HFFc6 (cell line): ENCODE measurements at regions not wholly inside any gene's neighbourhood (a gene's known extent, or its start where the extent isn't known, plus 50 kb on each side); places are given as distances from the start of the nearest gene placed in this dataset.
A peak's percentile ranks its signal among the peaks of the same experiment; 100 is the strongest.

Experiments used
- DNase-seq: peaks from one replicate; pipeline ENCODE4 v3.0.0-alpha.2; 2018
- H3K27ac Mint-ChIP-seq: 2 replicates; pipeline ENCODE4 v1.8.0; 2020; ENCODE audit warnings: mild to moderate bottlenecking, mixed read lengths
- H3K27me3 Mint-ChIP-seq: 2 replicates; pipeline ENCODE4 v1.8.0; 2021; ENCODE audit warnings: mild to moderate bottlenecking, moderate library complexity, mixed read lengths; ENCODE audit not compliant: insufficient read depth
- H3K36me3 Mint-ChIP-seq: 2 replicates; pipeline ENCODE4 v1.8.0; 2021; ENCODE audit warnings: low read depth, mixed read lengths
- H3K4me1 Mint-ChIP-seq: 2 replicates; pipeline ENCODE4 v1.8.0; 2020; ENCODE audit warnings: low read depth, mixed read lengths
- H3K4me3 Mint-ChIP-seq: 2 replicates; pipeline ENCODE4 v1.8.0; 2020; ENCODE audit warnings: mild to moderate bottlenecking, moderate library complexity, mixed read lengths
- H3K9me3 Mint-ChIP-seq: 2 replicates; pipeline ENCODE4 v1.8.0; 2020; ENCODE audit warnings: mild to moderate bottlenecking, mixed read lengths
- TF ChIP-seq, protein P1 (sequence below): fragments of 200-600 bp; sonication (generic); IDR thresholded peaks from 2 replicates; pipeline ENCODE4 v1.5.0; 2021; ENCODE audit warnings: antibody characterized with exemption, mild to moderate bottlenecking

DNA sequence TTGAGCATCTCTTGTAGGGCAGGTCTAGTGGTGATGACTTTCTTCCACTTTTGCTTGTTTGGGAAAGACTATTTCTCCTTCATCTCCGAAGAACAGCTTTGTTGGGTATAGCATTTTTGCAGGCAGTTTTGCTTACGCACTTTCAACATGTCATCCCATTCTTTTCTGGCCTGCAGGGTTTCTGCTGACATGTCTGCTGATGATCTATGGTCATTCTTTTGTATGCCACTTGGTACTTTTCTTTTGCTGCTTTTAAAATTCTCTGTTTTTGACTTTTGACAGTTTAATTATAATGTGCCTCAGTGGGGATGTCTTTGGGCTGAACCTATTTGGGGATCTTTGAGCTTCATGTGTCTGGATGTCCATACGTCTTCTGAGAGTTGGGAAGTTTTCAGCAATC lies 78.2 kb downstream of the PTHLH start:
- no peaks in the 10 kb centered on the region for H3K9me3 Mint-ChIP-seq
- peaks cover 17% of the 10 kb centered on the region for H3K4me1 Mint-ChIP-seq
- H3K27me3 Mint-ChIP-seq: peaks cover 1% of the 10 kb centered on the region; the same call in 1 of the 2 replicates
- H3K36me3 Mint-ChIP-seq: no peaks in the 10 kb centered on the region
- no peak for DNase-seq
- H3K4me3 Mint-ChIP-seq: no peak overlapping the region
- TF ChIP-seq, protein P1, sequence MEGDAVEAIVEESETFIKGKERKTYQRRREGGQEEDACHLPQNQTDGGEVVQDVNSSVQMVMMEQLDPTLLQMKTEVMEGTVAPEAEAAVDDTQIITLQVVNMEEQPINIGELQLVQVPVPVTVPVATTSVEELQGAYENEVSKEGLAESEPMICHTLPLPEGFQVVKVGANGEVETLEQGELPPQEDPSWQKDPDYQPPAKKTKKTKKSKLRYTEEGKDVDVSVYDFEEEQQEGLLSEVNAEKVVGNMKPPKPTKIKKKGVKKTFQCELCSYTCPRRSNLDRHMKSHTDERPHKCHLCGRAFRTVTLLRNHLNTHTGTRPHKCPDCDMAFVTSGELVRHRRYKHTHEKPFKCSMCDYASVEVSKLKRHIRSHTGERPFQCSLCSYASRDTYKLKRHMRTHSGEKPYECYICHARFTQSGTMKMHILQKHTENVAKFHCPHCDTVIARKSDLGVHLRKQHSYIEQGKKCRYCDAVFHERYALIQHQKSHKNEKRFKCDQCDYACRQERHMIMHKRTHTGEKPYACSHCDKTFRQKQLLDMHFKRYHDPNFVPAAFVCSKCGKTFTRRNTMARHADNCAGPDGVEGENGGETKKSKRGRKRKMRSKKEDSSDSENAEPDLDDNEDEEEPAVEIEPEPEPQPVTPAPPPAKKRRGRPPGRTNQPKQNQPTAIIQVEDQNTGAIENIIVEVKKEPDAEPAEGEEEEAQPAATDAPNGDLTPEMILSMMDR: no peak
- H3K27ac Mint-ChIP-seq: no peak overlapping the region

DNA sequence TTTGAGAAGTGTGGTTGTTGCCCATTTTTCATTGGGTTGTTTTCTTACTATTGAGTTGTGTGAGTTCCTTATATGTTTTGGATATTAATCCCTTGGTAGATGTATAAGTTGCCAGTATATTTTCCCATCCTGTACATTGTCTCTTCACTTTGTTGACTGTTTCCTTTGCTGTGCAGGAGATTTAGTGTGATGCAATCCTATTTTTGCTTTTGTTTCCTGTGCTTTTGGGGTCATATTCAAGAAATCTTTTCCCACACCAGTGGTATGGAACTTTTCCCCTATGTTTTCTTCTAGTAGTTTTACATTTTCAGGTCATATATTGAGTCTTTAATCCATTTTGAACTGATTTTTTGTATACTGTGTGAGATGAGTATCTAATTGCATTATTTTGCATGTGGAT lies 92.8 kb downstream of the PTHLH start:
- no peaks in the 10 kb centered on the region for H3K36me3 Mint-ChIP-seq
- H3K4me1 Mint-ChIP-seq: no peaks in the 10 kb centered on the region
- H3K27ac Mint-ChIP-seq: no peak overlapping the region
- H3K4me3 Mint-ChIP-seq: no peak overlapping the region
- H3K9me3 Mint-ChIP-seq: no peaks in the 10 kb centered on the region; the same call in 1 of the 2 replicates
- TF ChIP-seq, protein P1: no peak
- DNase-seq: no peak
- H3K27me3 Mint-ChIP-seq: no peaks in the 10 kb centered on the region; the same call in 1 of the 2 replicates

DNA sequence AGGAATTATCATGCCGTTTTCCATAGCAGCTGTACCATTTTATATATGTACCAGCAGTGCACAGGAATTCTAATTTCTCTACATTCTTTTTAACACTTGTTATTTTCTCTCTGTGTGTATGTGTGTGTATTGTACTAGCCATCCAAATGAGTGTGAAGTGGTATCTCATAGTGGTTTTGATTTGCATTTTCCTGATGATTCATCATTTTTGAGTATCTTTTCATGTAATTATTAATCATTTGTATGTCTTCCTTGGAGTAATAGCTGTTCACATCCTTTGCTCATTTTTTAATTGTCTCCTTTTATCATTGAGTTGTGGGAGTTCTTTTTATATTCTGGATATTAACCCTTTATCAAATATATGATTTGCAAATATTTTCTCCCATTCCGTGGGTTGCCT lies 95.6 kb upstream of the MANSC4 start:
- Mint-ChIP-seq H3K36me3 (no peaks in the 10 kb centered on the region), H3K4me1 (peaks cover 10% of the 10 kb centered on the region), H3K9me3 (no peaks in the 10 kb centered on the region; the same call in 1 of the 2 replicates), H3K27ac (no peak overlapping the region), H3K4me3 (no peak overlapping the region), H3K27me3 (peaks cover 2% of the 10 kb centered on the region)
- TF ChIP-seq, protein P1: no peak
- no peak for DNase-seq

DNA sequence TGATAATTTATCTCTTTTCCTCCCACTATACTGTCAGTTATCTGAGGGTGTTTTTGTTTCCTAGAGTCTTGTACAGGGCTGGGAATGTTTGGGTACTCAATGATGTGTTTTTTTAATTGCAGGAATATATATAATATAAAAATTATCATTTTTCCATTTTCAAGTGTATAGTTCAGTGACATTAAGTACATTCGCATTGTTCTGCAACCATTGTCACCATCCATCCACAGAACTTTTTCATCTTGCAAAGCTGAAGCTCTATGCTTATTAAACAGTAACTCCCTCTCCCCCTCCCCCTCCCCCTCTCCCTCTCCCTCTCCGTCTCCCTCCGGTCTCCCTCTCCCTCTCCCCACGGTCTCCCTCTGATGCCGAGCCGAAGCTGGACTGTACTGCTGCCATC lies 93.0 kb upstream of the MANSC4 start:
- H3K27ac Mint-ChIP-seq: no peak overlapping the region
- peaks cover 2% of the 10 kb centered on the region for H3K27me3 Mint-ChIP-seq
- H3K4me1 Mint-ChIP-seq: peaks cover 30% of the 10 kb centered on the region
- H3K4me3 Mint-ChIP-seq: no peak overlapping the region
- H3K36me3 Mint-ChIP-seq: no peaks in the 10 kb centered on the region
- DNase-seq: no peak
- TF ChIP-seq, protein P1: no peak
- no peaks in the 10 kb centered on the region; the same call in 1 of the 2 replicates for H3K9me3 Mint-ChIP-seq

DNA sequence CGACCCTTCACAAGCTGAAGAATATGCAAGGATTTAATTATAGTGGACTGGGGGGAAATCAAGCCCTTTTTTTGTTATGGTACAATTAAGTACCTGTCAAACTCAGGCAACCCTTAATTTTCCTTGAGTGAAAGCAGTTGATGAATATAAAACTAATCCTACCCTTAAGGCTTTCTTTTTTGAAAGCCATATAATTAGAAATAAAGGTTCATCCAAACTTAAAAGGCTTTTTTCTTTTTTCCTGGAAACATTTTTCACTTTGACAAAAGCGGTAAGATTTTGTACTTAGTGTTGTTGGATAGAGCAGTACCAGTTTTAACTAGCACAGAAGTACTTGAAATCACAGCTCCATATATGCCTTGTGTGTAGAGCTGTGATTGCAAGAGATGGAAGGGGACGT lies 91.9 kb upstream of the MANSC4 start:
- H3K36me3 Mint-ChIP-seq: no peaks in the 10 kb centered on the region
- no peak overlapping the region for H3K27ac Mint-ChIP-seq
- DNase-seq: no peak
- no peaks in the 10 kb centered on the region; the same call in 1 of the 2 replicates for H3K9me3 Mint-ChIP-seq
- TF ChIP-seq, protein P1: no peak
- H3K4me3 Mint-ChIP-seq: no peak overlapping the region
- H3K27me3 Mint-ChIP-seq: peaks cover 2% of the 10 kb centered on the region
- H3K4me1 Mint-ChIP-seq: peaks cover 41% of the 10 kb centered on the region

DNA sequence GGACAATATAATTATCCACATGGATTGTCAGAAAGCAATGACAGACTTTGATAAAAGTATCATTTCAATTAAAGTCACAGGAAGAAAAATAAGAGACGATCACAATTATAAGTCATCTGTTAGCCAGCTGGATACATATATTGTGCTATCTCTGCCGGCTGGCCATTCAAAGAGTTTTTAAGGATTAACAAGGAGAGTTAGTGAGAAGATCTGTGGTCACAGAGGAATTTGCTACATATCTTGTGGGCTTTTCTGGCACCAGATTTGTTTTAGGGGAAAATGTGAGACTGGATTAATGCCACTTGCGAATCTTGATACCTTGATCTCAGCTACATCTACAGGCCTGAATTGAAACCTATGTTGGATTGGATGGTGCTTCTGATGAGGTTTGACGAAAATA lies 90.9 kb upstream of the MANSC4 start:
- peak overlapping the region; percentile 38; the same call in 1 of the 2 replicates for H3K27ac Mint-ChIP-seq
- no peaks in the 10 kb centered on the region; the same call in 1 of the 2 replicates for H3K9me3 Mint-ChIP-seq
- peaks cover 51% of the 10 kb centered on the region for H3K4me1 Mint-ChIP-seq
- peak; percentile 69 for DNase-seq
- TF ChIP-seq, protein P1: no peak
- no peaks in the 10 kb centered on the region for H3K36me3 Mint-ChIP-seq
- peaks cover 2% of the 10 kb centered on the region for H3K27me3 Mint-ChIP-seq
- H3K4me3 Mint-ChIP-seq: no peak overlapping the region
